ENCODE measurements at regions not wholly inside any gene's neighbourhood (a gene's known extent, or its start where the extent isn't known, plus 50 kb on each side); places are given as distances from the start of the nearest gene placed in this dataset.

GRCh38 chr13:104809483-104809882 is 1726.0 kb downstream of the EFNB2 start:
- no peak for TF ChIP-seq POLR2A (IDR thresholded peaks at IDR 0.05; ENCODE audit: low read depth, low read length)
- TF ChIP-seq TAF1 (IDR thresholded peaks at IDR 0.05; ENCODE audit: borderline replicate concordance, low read depth, low read length): no peak

Measured in GM12892 (cell line).